ENCODE measurements at regions not wholly inside any gene's neighbourhood (a gene's known extent, or its start where the extent isn't known, plus 50 kb on each side); places are given as distances from the start of the nearest gene placed in this dataset.

- DNase-seq: no peak
These were observed 266.3 kb downstream of the FBXW7 start for GRCh38 chr4:152269448-152270191.

- DNase-seq: no peak
These were observed 268.1 kb downstream of the FBXW7 start for GRCh38 chr4:152267811-152268210.

DNA sequence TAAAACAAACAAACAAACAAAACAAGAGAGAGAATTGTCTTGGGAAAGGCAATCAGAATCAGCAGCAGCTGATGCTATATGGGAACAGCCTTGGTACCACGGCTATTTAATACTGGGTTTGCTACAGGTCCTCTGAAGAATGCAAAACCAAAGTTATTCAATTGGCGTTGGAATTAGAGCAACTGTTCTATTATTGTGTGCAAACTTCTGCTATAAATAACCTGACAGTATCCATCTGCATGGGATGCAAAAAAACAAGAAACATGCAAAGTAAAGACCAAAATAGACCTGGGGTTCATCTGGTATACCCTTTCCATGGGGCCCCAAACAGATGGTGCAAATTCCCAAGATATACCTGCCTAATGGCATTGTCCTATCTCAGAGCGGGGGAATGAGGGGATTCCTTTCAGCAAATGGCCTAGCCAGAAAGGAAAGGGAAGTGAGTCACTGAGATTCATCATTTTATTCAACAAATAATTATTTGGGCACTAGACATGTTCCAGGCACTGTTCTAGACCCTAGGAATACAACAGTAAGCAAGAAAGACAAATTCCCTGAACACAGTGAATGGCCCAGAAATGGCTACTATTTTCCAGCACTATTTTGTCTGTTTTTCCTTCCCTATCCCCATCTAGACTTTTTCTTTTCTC, 268.9 kb downstream of the FBXW7 start:
- DNase-seq: no peak

- no peak for DNase-seq
These were observed 270.7 kb downstream of the FBXW7 start for GRCh38 chr4:152265149-152265621.

DNA sequence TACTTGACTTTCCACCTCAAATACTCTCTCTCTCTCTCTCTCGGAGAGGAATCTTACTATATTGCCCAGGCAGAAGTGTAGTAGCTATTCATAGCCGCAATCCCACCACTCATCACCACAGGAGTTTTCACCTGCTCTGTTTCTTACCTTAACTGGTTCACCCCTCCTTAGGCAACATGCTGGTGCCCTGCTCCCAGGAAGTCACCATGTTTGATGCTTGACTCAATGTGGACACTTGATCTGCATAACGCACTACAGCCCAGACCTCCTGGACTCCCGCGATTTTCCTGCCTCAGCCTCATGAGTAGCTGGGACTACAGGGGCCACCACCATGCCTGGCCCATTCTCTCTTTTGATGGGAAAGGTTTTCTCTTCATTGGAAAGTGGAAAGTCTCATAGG, 271.8 kb downstream of the FBXW7 start:
- no peak for DNase-seq

DNA sequence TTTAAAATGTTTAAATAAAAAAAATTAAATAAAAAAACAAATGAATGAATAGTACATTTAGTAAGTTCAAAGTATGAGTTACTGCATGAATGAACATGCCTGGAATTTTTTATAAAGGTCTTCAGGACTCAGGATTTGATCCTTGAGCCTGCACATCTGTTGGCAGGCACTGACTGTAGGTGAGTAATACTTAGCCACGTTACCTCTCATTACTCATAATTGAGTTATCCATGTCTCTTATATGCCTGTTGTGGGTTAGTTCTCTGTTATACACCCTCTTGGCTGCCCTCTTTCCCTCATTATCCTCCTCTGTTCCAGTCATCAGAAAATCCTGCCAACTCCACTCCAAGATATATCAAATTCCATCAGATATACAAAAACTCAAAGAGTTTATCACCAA, 276.0 kb downstream of the FBXW7 start:
- DNase-seq: no peak

DNA sequence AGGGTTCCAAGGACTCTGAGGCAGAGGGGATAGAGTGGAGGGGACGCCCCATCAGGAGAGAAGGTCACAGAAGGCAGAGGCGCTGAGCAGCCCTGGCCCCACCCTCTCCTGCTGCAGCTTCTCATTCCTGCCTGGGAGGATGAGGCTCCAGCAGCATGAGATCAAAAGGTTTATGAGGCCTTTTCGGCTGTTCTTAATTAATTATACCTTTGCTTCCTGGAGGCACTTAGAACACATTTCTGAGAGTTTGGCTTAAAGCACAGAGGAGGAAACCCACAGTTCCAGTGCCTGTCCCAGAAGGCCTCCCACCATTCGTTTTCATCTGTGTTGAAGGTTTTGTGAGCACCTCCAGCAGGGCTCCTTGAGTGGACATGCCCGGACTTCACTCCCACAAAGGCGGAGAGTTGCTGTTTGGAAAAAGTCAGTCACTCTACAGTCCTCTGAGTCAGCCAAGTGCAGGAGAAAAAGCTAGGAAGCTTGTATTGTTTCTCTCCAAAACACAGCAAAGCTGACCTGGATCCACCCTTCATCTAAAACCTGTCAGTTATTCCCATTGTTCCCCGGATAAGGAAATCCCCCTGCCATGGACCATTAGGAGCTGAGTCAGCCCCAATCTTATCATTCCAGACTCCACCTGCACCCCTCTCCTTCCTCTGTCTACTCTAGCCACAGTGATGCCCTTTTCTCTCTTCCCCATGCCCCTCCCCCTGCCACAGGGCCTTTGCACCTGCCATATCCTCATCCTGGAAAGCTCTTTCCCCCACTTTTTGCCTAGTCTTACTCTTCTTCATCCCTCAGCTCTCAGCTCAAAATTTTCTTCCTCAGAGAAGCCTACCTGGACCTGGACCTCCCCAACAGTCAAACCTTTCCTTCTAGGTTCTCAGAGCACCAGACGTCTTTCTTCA, 276.8 kb downstream of the FBXW7 start:
- no peak for DNase-seq

DNA sequence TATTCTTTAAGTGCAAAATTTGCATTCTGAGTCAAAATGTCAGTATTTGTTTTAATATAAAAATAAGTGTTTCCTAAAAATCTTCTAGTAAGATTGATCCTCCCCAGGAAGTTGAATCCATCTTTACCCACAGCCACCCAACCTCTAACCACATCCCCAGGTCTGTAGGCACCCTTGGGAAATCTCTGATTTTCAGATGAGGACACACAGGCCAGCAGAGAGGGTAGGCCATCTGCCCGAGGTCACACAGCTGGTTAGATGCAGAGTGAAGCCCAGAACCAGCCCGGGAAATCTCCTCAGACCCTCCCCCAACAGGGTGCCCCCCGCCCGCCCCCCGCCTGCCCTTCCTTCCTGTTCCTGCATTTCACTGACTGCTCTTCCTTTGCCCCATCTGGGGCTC, 277.5 kb downstream of the FBXW7 start:
- DNase-seq: no peak

DNA sequence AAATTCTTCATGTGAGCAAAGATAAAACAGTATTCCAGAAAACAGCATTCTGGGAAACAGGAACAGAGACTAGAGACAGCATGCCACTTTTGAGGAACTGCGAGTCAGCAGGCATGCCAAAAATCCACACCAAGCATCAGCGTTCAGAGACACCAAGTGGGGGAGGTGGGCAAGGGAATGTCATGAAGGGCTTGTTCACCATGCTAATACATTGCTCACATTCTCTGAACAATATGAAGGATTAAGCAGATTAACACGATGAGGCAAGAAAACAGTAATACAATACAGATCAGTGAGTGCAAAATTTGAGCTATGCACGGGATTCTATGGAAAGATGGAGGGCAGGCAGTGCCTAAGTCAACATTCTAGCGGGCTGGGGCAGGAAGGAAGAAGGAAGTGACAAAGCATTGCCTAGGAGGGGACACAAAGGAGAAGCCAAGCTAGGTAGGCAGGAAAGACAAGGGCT, 278.3 kb downstream of the FBXW7 start:
- no peak for DNase-seq

DNA sequence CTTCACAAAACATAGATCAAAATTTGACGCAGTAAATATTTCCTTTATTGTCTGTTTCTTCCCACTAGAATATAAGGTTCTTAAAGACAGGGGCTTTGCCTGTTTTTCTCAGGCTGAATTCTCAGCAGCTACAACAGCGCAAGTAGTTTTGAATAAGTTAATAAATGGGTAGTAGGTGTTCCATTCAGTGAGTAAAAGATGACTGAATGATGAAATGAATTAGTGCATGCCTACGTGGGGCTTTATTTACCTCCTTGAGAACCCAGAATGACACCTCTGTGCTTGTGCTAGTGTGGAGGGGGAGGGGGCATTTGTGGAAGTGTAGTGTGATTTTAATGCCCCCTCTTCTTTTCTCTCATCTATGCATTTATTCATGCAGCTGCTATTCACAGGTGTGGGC, 278.9 kb downstream of the FBXW7 start:
- DNase-seq: no peak

GRCh38 chr4:152255437-152255836, 280.5 kb downstream of the FBXW7 start:
- no peak for DNase-seq

DNA sequence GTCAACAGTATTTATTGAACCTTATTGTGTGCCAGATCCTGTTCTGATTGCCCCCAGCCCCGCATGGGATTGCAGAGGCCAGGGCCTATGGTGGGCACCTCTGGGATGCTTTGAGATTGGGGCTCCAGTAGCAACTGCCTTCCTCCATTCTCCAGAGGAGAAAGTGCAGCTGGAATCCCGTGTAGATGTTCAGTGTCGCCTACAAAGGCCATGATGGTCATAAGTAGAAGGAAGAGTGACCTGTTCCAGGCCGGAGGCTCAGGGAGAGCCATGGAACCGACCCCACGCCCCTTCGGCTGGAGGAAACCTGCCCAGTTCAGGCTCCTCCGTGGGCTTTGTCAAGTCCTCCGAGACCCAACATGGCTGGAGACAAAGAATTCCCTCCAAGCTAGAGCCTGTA, 287.5 kb downstream of the FBXW7 start:
- no peak for DNase-seq

DNA sequence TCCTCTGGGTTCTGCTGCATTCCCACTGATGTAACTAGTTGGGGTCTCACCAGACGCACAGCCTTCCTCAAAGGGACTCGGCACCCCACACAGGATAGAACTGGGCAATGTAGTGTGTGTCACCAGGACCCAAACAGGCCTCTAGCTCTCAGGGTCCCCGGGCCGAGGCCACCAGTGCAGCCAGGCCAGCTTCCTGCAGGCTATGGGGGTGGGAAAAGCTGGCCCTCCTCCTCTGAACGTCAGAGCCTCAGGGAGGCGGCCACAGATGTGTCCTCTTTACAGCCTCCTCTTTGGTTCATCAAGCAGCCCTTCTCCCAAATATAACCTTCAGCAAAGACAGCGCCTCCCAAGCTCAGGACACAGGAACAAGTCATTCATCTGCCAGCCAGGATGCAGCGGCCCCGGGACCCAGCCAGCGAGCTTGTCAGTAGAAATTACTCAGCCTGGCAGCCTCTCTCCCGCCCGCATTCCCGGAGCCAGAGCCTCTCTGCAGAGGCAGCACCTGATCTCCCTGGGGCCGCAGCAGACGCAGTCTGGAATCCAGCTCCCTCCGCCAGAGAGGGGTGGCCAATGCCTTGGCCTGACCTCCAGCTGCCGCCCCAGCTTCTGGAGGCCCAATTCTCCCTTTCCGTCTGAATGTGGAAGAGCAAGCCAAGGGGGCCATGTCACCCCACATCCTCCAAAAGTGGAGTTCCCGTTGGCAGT, 288.5 kb downstream of the FBXW7 start:
- DNase-seq: no peak

- no peak for DNase-seq
These were observed 289.2 kb downstream of the FBXW7 start for GRCh38 chr4:152246659-152247058.

DNA sequence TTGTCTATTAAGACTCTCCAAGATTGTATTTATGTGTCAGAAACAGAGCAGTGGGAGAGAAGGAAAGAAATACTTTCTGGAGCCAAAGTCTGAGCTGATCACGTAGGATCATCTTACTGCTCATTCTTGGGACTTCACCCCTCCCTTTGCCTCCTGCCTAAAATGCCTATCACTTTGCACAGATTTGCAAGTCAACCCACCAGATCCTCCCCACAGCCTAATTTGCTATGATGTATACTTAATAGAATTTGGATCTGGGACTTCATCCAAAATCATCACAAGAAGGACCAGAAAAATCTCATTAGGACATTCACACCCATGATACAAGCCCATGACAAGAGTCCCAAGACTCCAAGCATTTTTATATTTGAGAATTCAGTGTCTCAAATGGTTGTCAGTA, 290.2 kb downstream of the FBXW7 start:
- DNase-seq: no peak

- DNase-seq: no peak
These were observed 291.2 kb downstream of the FBXW7 start for GRCh38 chr4:152244659-152245058.

- DNase-seq: no peak
These were observed 291.8 kb downstream of the FBXW7 start for GRCh38 chr4:152243896-152244595.

DNA sequence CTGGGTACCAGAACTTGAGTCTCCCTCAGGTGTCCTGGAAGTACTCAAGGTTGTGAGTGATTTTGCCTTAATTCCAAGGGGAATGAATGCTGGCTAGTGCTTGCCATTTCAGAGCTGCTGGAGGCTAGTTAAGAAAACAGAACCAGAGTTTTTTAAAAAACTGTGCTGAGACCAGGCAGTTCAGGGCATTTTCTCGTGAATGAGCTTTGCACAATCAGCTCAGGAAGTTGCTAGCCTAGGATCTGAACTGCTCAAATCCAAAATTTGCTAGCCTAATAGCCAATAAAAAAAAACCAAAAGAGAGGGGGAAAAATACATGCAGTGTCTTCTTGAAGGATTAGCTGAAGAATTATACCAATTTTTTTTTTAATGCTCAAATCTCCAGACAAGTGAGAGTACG, 292.7 kb downstream of the FBXW7 start:
- DNase-seq: no peak

GRCh38 chr4:152240232-152240631, 295.7 kb downstream of the FBXW7 start:
- DNase-seq: no peak

DNA sequence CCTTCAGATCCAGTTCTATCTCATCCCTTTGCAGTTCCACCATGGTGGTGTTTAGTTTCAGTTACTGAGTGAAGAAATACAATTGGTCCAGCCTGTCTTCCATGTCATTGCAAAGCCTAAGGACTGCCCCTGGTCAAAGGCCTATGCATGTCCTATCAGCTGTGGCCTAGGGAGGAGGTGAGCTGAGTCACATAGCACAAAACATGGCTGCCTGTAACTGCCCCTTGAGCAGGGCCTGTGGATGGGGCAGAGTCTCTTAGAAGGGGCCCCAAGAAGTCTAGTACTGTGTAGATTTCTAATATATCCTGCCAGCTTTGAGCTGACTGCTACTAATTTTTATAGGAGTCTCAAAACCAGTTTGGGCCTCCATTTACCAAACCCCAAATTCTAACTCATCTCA, 296.7 kb downstream of the FBXW7 start:
- no peak for DNase-seq

DNA sequence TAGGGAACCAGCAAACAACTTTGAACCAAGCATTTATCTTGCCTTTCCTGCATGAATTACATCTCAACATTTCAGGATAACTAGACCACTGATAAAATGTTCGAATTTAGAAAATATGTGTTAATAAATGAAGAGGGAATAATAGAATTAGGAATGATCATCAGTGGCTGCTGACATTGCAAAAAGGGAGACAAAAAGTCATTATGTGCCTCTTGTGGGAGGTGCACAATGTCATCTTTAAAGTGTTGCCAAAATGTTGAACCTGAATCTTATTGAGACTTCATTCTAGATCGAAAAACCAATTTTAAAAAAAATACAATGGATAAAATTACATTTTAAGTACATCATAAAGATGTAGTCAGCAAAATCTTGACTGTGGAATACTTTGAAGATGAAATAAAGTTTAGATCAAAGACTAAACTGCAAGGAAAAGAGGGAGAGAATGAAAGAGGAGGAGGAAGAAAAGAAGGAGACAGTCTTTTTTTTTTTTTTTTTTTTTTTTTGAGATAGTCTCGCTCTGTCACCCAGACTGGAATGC, 299.3 kb downstream of the FBXW7 start:
- no peak for DNase-seq

DNA sequence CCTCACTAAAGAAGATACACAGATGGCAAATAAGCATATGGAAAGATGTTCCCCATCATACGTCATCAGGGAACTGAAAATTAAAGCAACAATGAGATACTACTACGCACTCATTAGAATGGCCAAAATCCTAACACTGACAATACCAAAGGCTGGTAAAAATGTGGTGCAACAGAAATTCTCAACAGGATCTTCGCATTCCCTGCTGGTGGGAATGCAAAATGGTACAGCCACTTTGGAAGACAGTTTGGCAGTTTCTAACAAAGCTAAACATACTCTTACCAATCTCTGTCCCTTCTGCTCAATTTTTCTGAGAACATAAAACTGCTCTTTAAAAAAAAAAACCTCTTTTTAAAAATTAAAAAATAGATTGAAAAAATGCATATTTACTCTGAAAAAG, 300.2 kb downstream of the FBXW7 start:
- no peak for DNase-seq
